OCI-LY3 (cell line): ENCODE measurements at regions not wholly inside any gene's neighbourhood (a gene's known extent, or its start where the extent isn't known, plus 50 kb on each side); places are given as distances from the start of the nearest gene placed in this dataset.

Experiments used
- H2AFZ ChIP-seq: fragments of 200-600, 300-600 bp; shearing (Covaris generic); 2 replicates; pipeline ENCODE4 v1.6.0; 2014; ENCODE audit warnings: antibody characterized with exemption, low read depth, low read length
- H3K27ac ChIP-seq: fragments of 200-600, 300-600 bp; sonication (generic); 2 replicates; pipeline ENCODE4 v1.5.1; 2014; ENCODE audit warnings: mild to moderate bottlenecking, low read length, moderate library complexity, mixed read lengths
- H3K27me3 ChIP-seq: fragments of 200-600, 300-600 bp; sonication (generic); 2 replicates; pipeline ENCODE4 v1.6.1; 2014; ENCODE audit warnings: low read depth, low read length, mixed read lengths
- H3K36me3 ChIP-seq: fragments of 200-600, 300-600 bp; sonication (generic); replicated peaks from 2 replicates; pipeline ENCODE3; 2014; ENCODE audit warnings: low read depth, low read length, mixed read lengths
- H3K4me1 ChIP-seq: fragments of 300-600, 200-600 bp; sonication (generic); 2 replicates; pipeline ENCODE4 v1.6.1; 2014; ENCODE audit warnings: low read length, mixed read lengths
- H3K4me2 ChIP-seq: fragments of 200-600, 300-600 bp; sonication (generic); 2 replicates; pipeline ENCODE4 v1.6.1; 2014; ENCODE audit warnings: low read length, mixed read lengths
- H3K4me3 ChIP-seq: fragments of 300-600, 200-600 bp; sonication (generic); 2 replicates; pipeline ENCODE4 v1.5.1; 2014; ENCODE audit warnings: antibody characterized with exemption, mild to moderate bottlenecking, low read length, moderate library complexity
- H3K79me2 ChIP-seq: fragments of 300-600, 200-600 bp; shearing (Covaris generic); 2 replicates; pipeline ENCODE4 v1.6.1; 2014; ENCODE audit warnings: mild to moderate bottlenecking, low read length, mixed read lengths
- H3K9ac ChIP-seq: fragments of 300-600, 200-600 bp; shearing (Covaris generic); 2 replicates; pipeline ENCODE4 v1.6.0; 2014; ENCODE audit warnings: mild to moderate bottlenecking, low read length, moderate library complexity
- H3K9me3 ChIP-seq: fragments of 200-600, 300-600 bp; shearing (Covaris generic); 2 replicates; pipeline ENCODE4 v1.6.1; 2014; ENCODE audit warnings: low read length, mixed read lengths; ENCODE audit not compliant: insufficient read depth
- H4K20me1 ChIP-seq: fragments of 200-600, 300-600 bp; sonication (generic); 2 replicates; pipeline ENCODE4 v1.6.1; 2016; ENCODE audit warnings: low read length, mixed read lengths; ENCODE audit not compliant: insufficient read depth
- EZH2phosphoT487 ChIP-seq: fragments of 200-600 bp; shearing (Covaris generic); IDR thresholded peaks from 2 replicates; pipeline ENCODE4 v1.6.1; 2018; ENCODE audit warnings: antibody characterized with exemption, mixed run types, low read depth
- TF ChIP-seq, protein P1 (sequence below): fragments of 200-600, 300-600 bp; sonication (generic); IDR thresholded peaks from 2 replicates; pipeline ENCODE4 v1.5.1; 2014; ENCODE audit warnings: antibody characterized with exemption, low read length, low read depth

- no peaks in the 10 kb centered on the region for H3K27me3 ChIP-seq
- no peaks in the 10 kb centered on the region for H3K79me2 ChIP-seq
- H2AFZ ChIP-seq = 0 out of 2 replicates have a peak overlapping the region, but pooled peaks have one; percentile 64
- peaks cover 10% of the 10 kb centered on the region for H3K36me3 ChIP-seq
- no peak overlapping the region for H3K4me3 ChIP-seq
- no peak overlapping the region for H3K9ac ChIP-seq
- peaks cover 12% of the 10 kb centered on the region; the same call in 1 of the 2 replicates for H3K9me3 ChIP-seq
- TF ChIP-seq, protein P1, sequence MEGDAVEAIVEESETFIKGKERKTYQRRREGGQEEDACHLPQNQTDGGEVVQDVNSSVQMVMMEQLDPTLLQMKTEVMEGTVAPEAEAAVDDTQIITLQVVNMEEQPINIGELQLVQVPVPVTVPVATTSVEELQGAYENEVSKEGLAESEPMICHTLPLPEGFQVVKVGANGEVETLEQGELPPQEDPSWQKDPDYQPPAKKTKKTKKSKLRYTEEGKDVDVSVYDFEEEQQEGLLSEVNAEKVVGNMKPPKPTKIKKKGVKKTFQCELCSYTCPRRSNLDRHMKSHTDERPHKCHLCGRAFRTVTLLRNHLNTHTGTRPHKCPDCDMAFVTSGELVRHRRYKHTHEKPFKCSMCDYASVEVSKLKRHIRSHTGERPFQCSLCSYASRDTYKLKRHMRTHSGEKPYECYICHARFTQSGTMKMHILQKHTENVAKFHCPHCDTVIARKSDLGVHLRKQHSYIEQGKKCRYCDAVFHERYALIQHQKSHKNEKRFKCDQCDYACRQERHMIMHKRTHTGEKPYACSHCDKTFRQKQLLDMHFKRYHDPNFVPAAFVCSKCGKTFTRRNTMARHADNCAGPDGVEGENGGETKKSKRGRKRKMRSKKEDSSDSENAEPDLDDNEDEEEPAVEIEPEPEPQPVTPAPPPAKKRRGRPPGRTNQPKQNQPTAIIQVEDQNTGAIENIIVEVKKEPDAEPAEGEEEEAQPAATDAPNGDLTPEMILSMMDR = no peak
- no peak for TF ChIP-seq EZH2phosphoT487
- H3K27ac ChIP-seq = no peak overlapping the region
- no peaks in the 10 kb centered on the region for H3K4me1 ChIP-seq
- no peak overlapping the region for H3K4me2 ChIP-seq
- H4K20me1 ChIP-seq = no peaks in the 10 kb centered on the region
Measured at GRCh38 chr2:81987370-81987769, 1682.8 kb upstream of the LRRTM1 start.

DNA sequence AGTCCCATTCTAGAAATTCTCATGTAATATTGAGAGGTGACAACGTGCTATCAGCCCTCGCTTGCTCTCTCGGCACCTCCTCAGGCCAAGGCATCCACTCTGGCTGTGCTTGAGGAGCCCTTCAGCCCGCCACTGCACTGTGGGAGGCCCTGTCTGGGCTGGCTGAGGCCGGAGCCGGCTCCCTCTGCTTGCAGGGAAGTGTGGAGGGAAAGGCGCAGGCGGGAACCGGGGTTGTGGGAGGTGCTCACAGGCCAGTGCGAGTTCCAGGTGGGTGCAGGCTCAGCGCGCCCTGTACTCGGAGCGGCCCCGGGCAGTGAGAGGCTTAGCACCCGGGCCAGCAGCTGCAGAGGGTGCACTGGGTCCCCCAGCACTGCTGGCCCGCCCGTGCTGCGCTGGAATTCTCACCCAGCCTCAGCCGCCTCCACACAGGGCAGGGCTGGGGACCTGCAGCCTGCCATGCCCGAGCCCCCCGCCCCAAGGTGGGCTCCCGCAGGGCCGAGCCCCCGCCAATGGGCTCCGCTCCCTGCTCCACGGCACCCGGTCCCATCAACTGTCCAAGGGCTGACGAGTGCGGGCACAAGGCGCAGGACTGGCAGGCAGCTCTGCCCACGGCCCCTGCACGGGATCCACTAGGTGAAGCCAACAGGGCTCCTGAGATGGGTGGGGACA is 1680.6 kb upstream of the LRRTM1 start:
- H3K36me3 ChIP-seq = no peaks in the 10 kb centered on the region
- H4K20me1 ChIP-seq = no peaks in the 10 kb centered on the region
- no peaks in the 10 kb centered on the region for H3K4me1 ChIP-seq
- H2AFZ ChIP-seq = no peak overlapping the region
- no peak overlapping the region for H3K4me2 ChIP-seq
- no peak overlapping the region for H3K27ac ChIP-seq
- H3K9me3 ChIP-seq = no peaks in the 10 kb centered on the region
- H3K9ac ChIP-seq = no peak overlapping the region
- no peak for TF ChIP-seq EZH2phosphoT487
- TF ChIP-seq, protein P1 = no peak
- H3K27me3 ChIP-seq = no peaks in the 10 kb centered on the region
- H3K4me3 ChIP-seq = no peak overlapping the region
- H3K79me2 ChIP-seq = no peaks in the 10 kb centered on the region

GRCh38 chr2:81981585-81981984 is 1677.0 kb upstream of the LRRTM1 start:
- H3K36me3 ChIP-seq = no peaks in the 10 kb centered on the region
- no peak overlapping the region for H3K9ac ChIP-seq
- H2AFZ ChIP-seq = no peak overlapping the region
- TF ChIP-seq, protein P1 = no peak
- TF ChIP-seq EZH2phosphoT487 = no peak
- no peaks in the 10 kb centered on the region for H3K79me2 ChIP-seq
- no peak overlapping the region for H3K4me3 ChIP-seq
- no peak overlapping the region for H3K27ac ChIP-seq
- H3K27me3 ChIP-seq = no peaks in the 10 kb centered on the region
- no peaks in the 10 kb centered on the region for H3K4me1 ChIP-seq
- no peaks in the 10 kb centered on the region for H4K20me1 ChIP-seq
- no peak overlapping the region for H3K4me2 ChIP-seq
- no peaks in the 10 kb centered on the region for H3K9me3 ChIP-seq

DNA sequence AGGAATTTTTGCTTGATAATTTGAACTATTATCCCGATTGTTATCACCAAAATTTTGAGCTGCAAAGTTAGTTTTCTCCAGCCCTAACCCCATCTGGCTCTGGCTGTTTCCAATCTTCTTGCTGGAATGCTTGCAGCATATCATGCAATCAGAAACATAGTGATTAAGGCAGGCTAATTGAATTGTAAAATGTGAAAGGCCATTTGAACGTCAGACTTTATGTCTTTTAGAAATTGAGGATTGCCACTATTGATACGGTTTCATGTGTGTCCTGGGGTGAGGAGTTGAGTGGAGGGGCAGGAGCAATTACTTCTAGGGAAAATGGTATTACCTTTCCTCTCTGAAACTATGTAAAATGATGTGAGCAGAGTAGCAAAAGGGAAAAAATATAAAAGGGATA is 1674.5 kb upstream of the LRRTM1 start:
- H3K36me3 ChIP-seq = no peaks in the 10 kb centered on the region
- no peaks in the 10 kb centered on the region for H3K27me3 ChIP-seq
- H3K4me2 ChIP-seq = no peak overlapping the region
- no peaks in the 10 kb centered on the region for H4K20me1 ChIP-seq
- no peak for TF ChIP-seq EZH2phosphoT487
- TF ChIP-seq, protein P1 = no peak
- no peaks in the 10 kb centered on the region for H3K9me3 ChIP-seq
- H3K27ac ChIP-seq = no peak overlapping the region
- no peaks in the 10 kb centered on the region for H3K79me2 ChIP-seq
- H3K4me3 ChIP-seq = no peak overlapping the region
- H3K4me1 ChIP-seq = no peaks in the 10 kb centered on the region
- H2AFZ ChIP-seq = 0 out of 2 replicates have a peak overlapping the region, but pooled peaks have one; percentile 28
- no peak overlapping the region for H3K9ac ChIP-seq
